ENCODE measurements at regions not wholly inside any gene's neighbourhood (a gene's known extent, or its start where the extent isn't known, plus 50 kb on each side); places are given as distances from the start of the nearest gene placed in this dataset.

- TF ChIP-seq ZNF274 (IDR thresholded peaks at IDR 0.05; ENCODE audit: low read depth, low read length) (no peak), SUZ12 (IDR thresholded peaks at IDR 0.05; ENCODE audit: extremely low read depth, insufficient read depth, insufficient read length) (no peak), YY1 (IDR thresholded peaks at IDR 0.05; ENCODE audit: insufficient read depth, insufficient read length) (no peak)
These were observed 143.7 kb downstream of the PLPP3 start for GRCh38 chr1:56435434-56436262.

Data from NT2/D1 (cell line).